Stimulated activated CD8-positive, alpha-beta memory T cell treated with anti-CD3 and anti-CD28 coated beads, Interleukin-12 subunit alpha, Interleukin-12 subunit beta, amount 100 ng/mL, for 4 hours (primary cell): ENCODE measurements at regions not wholly inside any gene's neighbourhood (a gene's known extent, or its start where the extent isn't known, plus 50 kb on each side); places are given as distances from the start of the nearest gene placed in this dataset.
A peak's percentile ranks its signal among the peaks of the same experiment; 100 is the strongest.
"Not testable (repeated sequence)": the region's sequence is repeated elsewhere in the genome, so short reads cannot be mapped to it uniquely, and the experiment has no call there.

Experiments
- DNase-seq: peaks from one replicate; pipeline ENCODE4 v3.0.0-alpha.2; 2020; ENCODE audit warnings: low read depth

DNA sequence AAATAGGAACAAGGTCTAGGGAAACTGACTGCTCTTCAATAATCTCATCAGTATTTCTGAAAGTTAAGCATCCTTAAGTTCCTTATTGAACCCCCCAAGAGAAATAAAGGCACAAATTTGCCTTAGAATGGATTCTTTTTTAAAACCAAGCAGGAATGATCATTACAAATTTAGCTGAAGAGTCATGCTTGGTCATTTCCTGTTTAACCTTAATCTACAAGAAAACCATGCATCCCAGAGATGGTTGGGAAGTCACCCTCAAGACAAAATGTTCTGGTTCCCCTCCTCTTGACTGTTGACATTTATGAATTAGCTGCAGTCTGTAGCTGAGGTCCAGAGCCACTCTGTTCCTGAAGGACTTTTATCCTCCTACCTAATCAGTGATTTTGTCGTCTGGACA, 291.8 kb upstream of the G2E3 start:
- DNase-seq = no peak

- DNase-seq = peak; percentile 0
These were observed 288.5 kb upstream of the G2E3 start for GRCh38 chr14:30270200-30271161.

DNA sequence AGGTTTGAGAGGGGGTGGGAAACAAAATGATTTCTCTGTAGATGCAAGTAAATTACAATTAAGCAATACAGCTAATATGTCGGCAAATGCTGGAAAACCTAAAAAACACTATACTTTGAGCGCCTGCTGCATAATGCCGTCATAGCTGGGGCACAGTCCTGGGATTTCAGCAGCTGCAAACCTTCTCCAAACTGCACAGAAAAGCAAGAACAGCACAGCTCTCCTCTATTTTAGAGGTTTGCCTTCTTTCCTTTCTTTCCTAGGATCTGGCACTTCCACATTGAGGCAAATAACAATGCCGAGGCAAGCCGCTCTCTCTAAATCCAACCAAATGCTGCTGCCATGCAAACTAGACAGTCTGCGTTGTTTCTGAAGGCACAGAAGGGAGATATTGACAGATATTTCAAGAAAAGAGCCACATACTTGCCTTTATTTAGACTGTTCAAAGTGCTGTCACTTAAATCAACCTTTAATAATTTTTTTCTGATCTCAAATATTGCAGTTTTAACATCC, 287.1 kb upstream of the G2E3 start:
- DNase-seq = no peak

- DNase-seq = no peak
These were observed 285.8 kb upstream of the G2E3 start for GRCh38 chr14:30272848-30273832.

- no peak for DNase-seq
These were observed 283.4 kb upstream of the G2E3 start for GRCh38 chr14:30275604-30276003.

DNA sequence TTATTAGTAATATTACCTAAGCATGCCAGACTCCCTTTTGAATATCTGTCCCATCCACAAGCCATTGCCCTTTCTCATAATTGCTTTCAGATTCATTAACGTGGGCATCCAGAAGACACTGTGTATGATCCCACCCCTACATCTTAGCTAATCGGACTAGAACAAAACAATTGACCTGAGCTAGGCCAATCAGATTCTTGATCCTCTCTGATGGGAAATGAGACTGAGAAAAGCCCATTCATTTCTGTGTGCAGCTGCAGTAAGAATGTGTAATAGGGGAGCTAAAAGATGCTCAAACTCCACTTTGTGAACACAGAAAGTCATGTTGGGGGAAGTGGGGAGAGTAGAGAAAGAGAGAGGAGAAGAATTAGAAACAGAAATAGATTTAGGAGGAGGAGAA, 281.7 kb upstream of the G2E3 start:
- no peak for DNase-seq

- not testable (repeated sequence) for DNase-seq
These were observed 280.1 kb upstream of the G2E3 start for GRCh38 chr14:30278856-30279255.

- DNase-seq = no peak
These were observed 275.0 kb upstream of the G2E3 start for GRCh38 chr14:30283822-30284446.

DNA sequence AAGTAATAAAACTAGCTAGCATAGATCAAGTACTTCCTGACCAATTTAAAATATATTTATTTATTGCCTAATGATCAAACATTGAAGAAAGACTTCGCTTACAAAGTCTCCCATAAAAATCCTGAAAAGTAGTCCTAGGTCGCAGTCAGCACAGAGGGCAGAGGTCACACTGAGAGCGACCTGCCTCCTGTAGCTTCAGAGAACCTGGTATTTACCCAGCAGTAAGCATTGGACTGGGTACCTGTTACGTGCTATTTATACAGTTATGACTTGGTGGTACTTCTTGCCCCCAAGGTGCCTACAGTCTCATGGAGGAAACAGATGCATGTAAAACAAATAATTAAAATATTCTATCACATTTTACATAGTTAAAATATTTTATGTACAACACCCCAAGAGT, 274.1 kb upstream of the G2E3 start:
- DNase-seq = no peak

DNA sequence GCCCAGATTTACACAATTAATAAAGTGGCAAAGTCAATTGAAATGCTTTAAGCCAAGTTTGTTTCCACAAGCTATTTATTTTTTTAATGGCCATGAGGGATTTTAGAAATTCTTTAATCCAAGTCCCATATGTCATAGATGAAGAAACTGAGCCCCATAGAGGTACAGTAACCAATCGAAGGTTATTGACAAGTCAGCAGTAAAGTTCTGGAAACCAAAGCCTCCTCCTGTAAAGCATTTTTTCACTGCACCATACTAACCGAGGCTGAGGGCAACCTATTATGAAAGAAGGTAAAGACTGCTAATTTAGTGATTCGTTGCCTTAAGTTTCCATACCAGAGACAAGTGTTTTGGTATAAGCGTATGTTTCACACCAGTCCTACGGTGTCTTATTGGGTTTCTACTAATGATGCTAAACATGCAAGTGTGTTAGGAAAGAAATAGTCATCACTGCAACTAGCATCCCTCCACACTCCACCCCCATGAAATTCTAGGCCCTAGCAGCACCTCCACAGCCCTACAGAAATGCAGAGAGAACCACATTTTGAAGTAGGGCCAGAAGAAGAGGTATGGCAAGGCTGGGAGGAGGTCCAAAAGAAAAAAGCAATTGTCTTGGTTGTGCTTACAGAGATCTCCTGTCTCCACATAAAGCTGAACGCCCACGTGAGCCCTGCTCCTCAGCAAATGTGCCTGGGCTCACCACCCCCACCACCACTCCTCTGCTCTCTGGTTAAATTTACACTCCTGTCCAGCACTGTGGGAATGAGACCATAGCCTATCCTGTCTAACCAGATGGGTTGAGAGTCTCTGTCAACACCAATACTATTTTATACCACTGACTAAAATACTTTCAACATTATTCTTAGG, 271.1 kb upstream of the G2E3 start:
- no peak for DNase-seq

GRCh38 chr14:30290001-30290400, 269.0 kb upstream of the G2E3 start:
- no peak for DNase-seq

DNA sequence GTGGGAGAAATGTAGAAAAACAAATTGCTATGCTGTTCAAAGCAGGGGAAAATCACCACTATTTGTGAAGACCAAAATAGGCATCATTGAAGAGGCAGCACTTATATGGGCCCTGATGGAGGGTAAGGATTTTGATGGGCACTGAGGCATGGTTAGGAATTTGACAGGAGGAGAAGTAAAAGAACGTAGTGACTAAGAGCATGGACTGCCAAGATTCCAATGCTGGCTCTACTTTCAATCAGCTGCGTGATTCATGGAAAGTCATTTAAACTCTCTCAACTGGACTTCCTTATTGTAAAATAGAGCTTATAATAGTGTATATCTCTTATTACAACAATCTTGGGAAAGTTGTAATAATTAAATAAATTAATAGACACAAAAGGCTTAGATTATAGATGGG, 267.7 kb upstream of the G2E3 start:
- DNase-seq = no peak

DNA sequence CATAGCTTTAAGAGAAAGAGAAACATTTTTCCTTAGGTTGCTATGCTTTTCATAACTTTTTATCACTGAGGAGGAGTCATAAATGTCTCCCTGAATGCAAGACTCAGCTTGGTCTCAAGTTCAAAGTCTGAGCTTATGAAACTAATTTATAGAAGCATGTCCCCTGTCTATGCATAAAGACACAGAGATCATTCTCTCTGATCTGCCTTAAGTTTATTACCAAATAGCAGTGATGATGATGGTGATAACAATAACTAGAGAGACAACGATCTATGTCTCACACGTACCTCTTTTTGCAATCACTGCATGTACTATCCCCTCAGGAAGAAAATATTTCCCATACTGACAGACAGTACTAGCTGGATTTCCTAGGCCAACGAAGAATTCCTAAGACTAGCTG, 266.4 kb upstream of the G2E3 start:
- DNase-seq = no peak

- no peak for DNase-seq
These were observed 263.0 kb upstream of the G2E3 start for GRCh38 chr14:30295980-30296379.

DNA sequence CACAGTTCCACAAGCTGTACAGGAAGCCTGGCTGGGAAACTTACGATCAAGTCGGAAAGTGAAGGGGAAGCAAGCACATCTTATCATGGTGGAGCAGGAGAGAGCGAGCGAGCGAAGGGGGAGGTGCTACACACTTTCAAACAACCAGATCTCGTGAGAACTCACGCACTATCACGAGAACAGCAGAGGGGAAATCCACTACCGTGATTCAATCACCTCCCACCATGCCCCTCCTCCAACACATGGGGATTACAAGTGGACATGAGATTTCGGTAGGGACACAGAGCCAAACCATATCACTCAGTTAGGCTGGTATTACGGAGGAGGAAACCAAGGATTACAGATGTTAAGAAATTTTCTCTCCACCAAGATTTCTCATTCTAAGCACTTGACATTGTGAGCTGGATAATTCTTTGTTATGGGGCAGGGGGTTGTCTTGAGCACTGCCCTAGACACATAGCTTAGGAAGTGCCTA, 262.0 kb upstream of the G2E3 start:
- DNase-seq = no peak

GRCh38 chr14:30297876-30298795, 260.8 kb upstream of the G2E3 start:
- DNase-seq = no peak

DNA sequence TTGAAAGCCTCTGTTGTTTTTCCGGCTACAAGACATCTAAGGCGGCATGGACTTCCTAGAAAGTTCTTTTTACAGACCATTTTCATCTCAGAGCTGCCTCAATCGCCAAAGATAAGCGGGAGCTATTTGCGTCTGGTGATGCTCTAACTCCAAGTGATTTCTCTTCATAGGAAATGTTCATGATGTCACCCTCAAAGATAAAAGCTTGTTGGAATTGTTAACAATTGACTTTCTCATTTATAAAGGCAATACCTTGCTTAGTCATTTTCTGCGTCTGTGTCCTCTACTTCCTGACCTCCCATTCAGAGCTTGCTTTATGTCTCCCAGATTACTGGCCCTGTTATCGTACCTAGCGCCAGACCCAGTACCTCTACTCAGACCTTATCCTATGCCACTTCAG, 259.0 kb upstream of the G2E3 start:
- no peak for DNase-seq

GRCh38 chr14:30303350-30303749, 255.6 kb upstream of the G2E3 start:
- DNase-seq = no peak

- no peak for DNase-seq
These were observed 253.6 kb upstream of the G2E3 start for GRCh38 chr14:30305346-30305745.

DNA sequence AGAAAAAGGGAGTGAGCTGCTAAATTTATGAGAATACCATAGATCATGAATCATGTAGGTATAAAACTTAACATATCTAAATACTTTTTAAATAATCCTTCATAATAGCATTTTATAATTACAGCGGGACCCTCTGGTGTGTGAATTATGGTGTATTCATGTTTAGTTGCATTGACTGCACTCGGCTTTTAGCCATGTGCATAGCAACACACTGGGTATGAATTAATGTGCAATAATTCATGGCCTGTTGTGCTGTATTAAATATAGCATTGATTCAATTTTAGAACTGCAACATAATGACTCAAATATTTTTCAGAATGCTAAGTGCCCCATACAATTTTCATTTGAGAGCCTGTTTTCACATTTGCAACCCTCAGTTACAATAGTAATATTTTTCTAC, 249.6 kb upstream of the G2E3 start:
- no peak for DNase-seq
